Body of pancreas (tissue), 4 donors: ENCODE measurements at regions not wholly inside any gene's neighbourhood (a gene's known extent, or its start where the extent isn't known, plus 50 kb on each side); places are given as distances from the start of the nearest gene placed in this dataset.

Experiments used
- ATAC-seq: fragments of 150-250 bp; one replicate; pipeline ENCODE4 v1.9.1; 2016
- DNase-seq, 4 donors: peaks; one replicate each; pipeline ENCODE4 v3.0.0-alpha.2; 2019
- H3K27ac ChIP-seq, 4 donors: fragments of 200-600 bp; sonication (generic); 1 replicate in 3 of 4; 2 replicates in 1 of 4; pipeline versions ENCODE4 v1.5.1 to v1.6.1; 2016 to 2019; ENCODE audit warnings: mild to moderate bottlenecking in 1 of 4, mixed read lengths in 1 of 4, moderate library complexity in 1 of 4
- H3K27me3 ChIP-seq, 2 donors: fragments of 200-600 bp; sonication (generic); one replicate each; pipeline ENCODE4 v1.6.0; 2016; ENCODE audit warnings: mild to moderate bottlenecking in 1 of 2
- H3K36me3 ChIP-seq, 2 donors: fragments of 200-600 bp; sonication (generic); replicated peaks in 1 of 2; 2 replicates each; pipeline ENCODE4 v1.5.1; 2016; ENCODE audit warnings: low read depth in 2 of 2; ENCODE audit not compliant: insufficient read depth in 1 of 2
- H3K4me1 ChIP-seq: fragments of 200-600 bp; sonication (generic); one replicate; pipeline ENCODE4 v1.6.0; 2016
- H3K4me3 ChIP-seq, 2 donors: fragments of 200-600 bp; sonication (generic); 1 replicate in 1 of 2; 2 replicates in 1 of 2; pipeline ENCODE4 v1.5.1; 2016 to 2019
- H3K9me3 ChIP-seq, 3 donors: fragments of 200-600 bp; sonication (generic); 1 replicate in 2 of 3; 2 replicates in 1 of 3; pipeline ENCODE4 v1.5.1; 2016
- CTCF ChIP-seq, 7 experiments: fragments of 450-650 bp in 4 of 7; fragments of 200-600 bp in 3 of 7; sonication (generic) in 3 of 7; IDR thresholded peaks; one replicate each; pipeline ENCODE4 v1.5.1; 2016 to 2019; ENCODE audit warnings: antibody characterized with exemption in 7 of 7
- POLR2A ChIP-seq, 3 donors: fragments of 450-650 bp; IDR thresholded peaks; one replicate each; pipeline ENCODE4 v1.6.1; 2016; ENCODE audit warnings: antibody characterized with exemption in 3 of 3, mild to moderate bottlenecking in 2 of 3
- WGBS, 2 donors: methylation state at CpG; one replicate each; pipeline ENCODE4 v1.1.5; 2017; 5-methylcytosine and 5-hydroxymethylcytosine counted together
- intact Hi-C: fragments of 100-400 bp; cut with DNase I; formaldehyde crosslinking; loops from one replicate; pipeline ENCODE4 v1.15.1; 2023

- Histone ChIP-seq H3K4me1 (no peaks in the 10 kb centered on the region), H3K4me3 (no peak overlapping the region), H3K36me3 (no peaks in the 10 kb centered on the region), H3K27ac (no peak overlapping the region), H3K27me3 (no peaks in the 10 kb centered on the region), H3K9me3 (no peaks in the 10 kb centered on the region)
- 47 to 63% methylated on average over 2 of the region's 2 CpGs for WGBS, 2 donors
- intact Hi-C loops = no loop called here
- TF ChIP-seq POLR2A (IDR thresholded peaks at IDR 0.05) = no peak
- TF ChIP-seq CTCF (IDR thresholded peaks at IDR 0.05) = no peak
- no peak for DNase-seq
- no peak for ATAC-seq
Observed at GRCh38 chr5:42026446-42026845, 101.4 kb downstream of the FBXO4 start.

GRCh38 chr5:42032137-42032536, 107.1 kb downstream of the FBXO4 start:
- 20 to 30% methylated on average over 1 of the region's 1 CpG for WGBS, 2 donors
- Histone ChIP-seq H3K9me3 (no peaks in the 10 kb centered on the region), H3K4me1 (no peaks in the 10 kb centered on the region), H3K27me3 (no peaks in the 10 kb centered on the region), H3K36me3 (no peaks in the 10 kb centered on the region), H3K27ac (no peak overlapping the region), H3K4me3 (no peak overlapping the region)
- intact Hi-C loops = no loop called here
- no peak for ATAC-seq
- TF ChIP-seq POLR2A (IDR thresholded peaks at IDR 0.05) = no peak
- no peak for TF ChIP-seq CTCF (IDR thresholded peaks at IDR 0.05)
- no peak for DNase-seq

GRCh38 chr5:42035526-42035925, 110.4 kb downstream of the FBXO4 start:
- ATAC-seq (no peak), DNase-seq (no peak)
- no peak overlapping the region for H3K27ac ChIP-seq
- H3K36me3 ChIP-seq = no peaks in the 10 kb centered on the region
- H3K9me3 ChIP-seq = no peaks in the 10 kb centered on the region
- no peaks in the 10 kb centered on the region for H3K27me3 ChIP-seq
- no peak overlapping the region for H3K4me3 ChIP-seq
- intact Hi-C loops = no loop called here
- 8 to 22% methylated on average over 1 of the region's 1 CpG for WGBS, 2 donors
- TF ChIP-seq POLR2A (IDR thresholded peaks at IDR 0.05) (no peak), CTCF (IDR thresholded peaks at IDR 0.05) (no peak)
- no peaks in the 10 kb centered on the region for H3K4me1 ChIP-seq

GRCh38 chr5:42036379-42036778, 111.3 kb downstream of the FBXO4 start:
- intact Hi-C loops = no loop called here
- H3K27me3 ChIP-seq = no peaks in the 10 kb centered on the region
- TF ChIP-seq POLR2A (IDR thresholded peaks at IDR 0.05) = no peak
- TF ChIP-seq CTCF (IDR thresholded peaks at IDR 0.05) = no peak
- 4 to 13% methylated on average over 5 of the region's 5 CpGs for WGBS, 2 donors
- ATAC-seq = no peak
- no peak for DNase-seq
- no peaks in the 10 kb centered on the region for H3K9me3 ChIP-seq
- no peak overlapping the region for H3K27ac ChIP-seq
- H3K4me1 ChIP-seq = no peaks in the 10 kb centered on the region
- H3K36me3 ChIP-seq = no peaks in the 10 kb centered on the region
- no peak overlapping the region for H3K4me3 ChIP-seq

GRCh38 chr5:42037379-42037932, 112.4 kb downstream of the FBXO4 start:
- no peaks in the 10 kb centered on the region for H3K9me3 ChIP-seq
- no peaks in the 10 kb centered on the region for H3K4me1 ChIP-seq
- TF ChIP-seq CTCF (IDR thresholded peaks at IDR 0.05) (no peak), POLR2A (IDR thresholded peaks at IDR 0.05) (no peak)
- ATAC-seq (no peak), DNase-seq (no peak)
- intact Hi-C loops = no loop called here
- H3K4me3 ChIP-seq = no peak overlapping the region
- no peaks in the 10 kb centered on the region for H3K36me3 ChIP-seq
- no peak overlapping the region for H3K27ac ChIP-seq
- WGBS, 2 donors = 19 to 26% methylated on average over 3 of the region's 3 CpGs
- H3K27me3 ChIP-seq = no peaks in the 10 kb centered on the region
